DND-41 (cell line): ENCODE measurements at regions not wholly inside any gene's neighbourhood (a gene's known extent, or its start where the extent isn't known, plus 50 kb on each side); places are given as distances from the start of the nearest gene placed in this dataset.
A peak's percentile ranks its signal among the peaks of the same experiment; 100 is the strongest.

ENCODE experiments used
- ATAC-seq: fragments of 200-7000 bp; cut with Tn5 transposase; 3 replicates; pipeline ENCODE4 v1.9.1; 2021; ENCODE audit warnings: low read depth; ENCODE audit not compliant: insufficient read depth
- DNase-seq: peaks from one replicate; pipeline ENCODE4 v3.0.0-alpha.2; 2020
- H2AFZ ChIP-seq: 2 replicates; pipeline ENCODE4 v1.6.0; 2012; ENCODE audit warnings: low read depth, low read length
- H3K27ac ChIP-seq: 2 replicates; pipeline ENCODE4 v1.5.1; 2012; ENCODE audit warnings: low read length, inconsistent platforms
- H3K27me3 ChIP-seq: fragments of 200-600 bp; sonication (generic); 2 replicates; pipeline ENCODE4 v1.6.0; 2012; ENCODE audit warnings: low read length, mild to moderate bottlenecking, inconsistent platforms; ENCODE audit not compliant: insufficient read depth, poor library complexity
- H3K36me3 ChIP-seq: 2 replicates; pipeline ENCODE4 v1.5.1; 2012; ENCODE audit warnings: low read length, inconsistent platforms; ENCODE audit not compliant: insufficient read depth
- H3K4me1 ChIP-seq: 2 replicates; pipeline ENCODE4 v1.5.1; 2012; ENCODE audit warnings: mild to moderate bottlenecking, low read length; ENCODE audit not compliant: insufficient read depth
- H3K4me2 ChIP-seq: 2 replicates; pipeline ENCODE4 v1.6.0; 2012; ENCODE audit warnings: mild to moderate bottlenecking, moderate library complexity, low read length, inconsistent platforms; ENCODE audit not compliant: insufficient read depth
- H3K4me3 ChIP-seq, 2 experiments: fragments of 200-600 bp in 1 of 2; shearing (Covaris generic) in 1 of 2; 2 replicates each; pipeline ENCODE4 v1.5.1; 2012 to 2016; ENCODE audit warnings: inconsistent platforms in 2 of 2, low read length in 2 of 2, mild to moderate bottlenecking in 2 of 2, low read depth in 1 of 2, moderate library complexity in 1 of 2
- H3K79me2 ChIP-seq: 2 replicates; pipeline ENCODE4 v1.6.0; 2012; ENCODE audit warnings: low read length, inconsistent platforms; ENCODE audit not compliant: insufficient read depth
- H3K9ac ChIP-seq: 2 replicates; pipeline ENCODE4 v1.6.0; 2012; ENCODE audit warnings: low read depth, mild to moderate bottlenecking, inconsistent platforms, low read length, moderate library complexity
- H3K9me3 ChIP-seq: 2 replicates; pipeline ENCODE4 v1.5.1; 2012; ENCODE audit warnings: low read length, moderate library complexity, mild to moderate bottlenecking, inconsistent platforms; ENCODE audit not compliant: insufficient read depth, severe bottlenecking
- H4K20me1 ChIP-seq: 2 replicates; pipeline ENCODE4 v1.6.0; 2012; ENCODE audit warnings: low read length; ENCODE audit not compliant: insufficient read depth
- EZH2 ChIP-seq: IDR thresholded peaks from 3 replicates; pipeline ENCODE4 v1.6.1; 2012; ENCODE audit warnings: borderline replicate concordance, low read depth, mild to moderate bottlenecking, moderate library complexity, low read length, inconsistent platforms; ENCODE audit not compliant: severe bottlenecking
- TF ChIP-seq, protein P1 (sequence below): IDR thresholded peaks from 2 replicates; pipeline ENCODE4 v1.5.1; 2012; ENCODE audit warnings: borderline replicate concordance, low read length, moderate library complexity, mild to moderate bottlenecking; ENCODE audit not compliant: poor library complexity, severe bottlenecking; ENCODE audit errors: extremely low read depth

DNA sequence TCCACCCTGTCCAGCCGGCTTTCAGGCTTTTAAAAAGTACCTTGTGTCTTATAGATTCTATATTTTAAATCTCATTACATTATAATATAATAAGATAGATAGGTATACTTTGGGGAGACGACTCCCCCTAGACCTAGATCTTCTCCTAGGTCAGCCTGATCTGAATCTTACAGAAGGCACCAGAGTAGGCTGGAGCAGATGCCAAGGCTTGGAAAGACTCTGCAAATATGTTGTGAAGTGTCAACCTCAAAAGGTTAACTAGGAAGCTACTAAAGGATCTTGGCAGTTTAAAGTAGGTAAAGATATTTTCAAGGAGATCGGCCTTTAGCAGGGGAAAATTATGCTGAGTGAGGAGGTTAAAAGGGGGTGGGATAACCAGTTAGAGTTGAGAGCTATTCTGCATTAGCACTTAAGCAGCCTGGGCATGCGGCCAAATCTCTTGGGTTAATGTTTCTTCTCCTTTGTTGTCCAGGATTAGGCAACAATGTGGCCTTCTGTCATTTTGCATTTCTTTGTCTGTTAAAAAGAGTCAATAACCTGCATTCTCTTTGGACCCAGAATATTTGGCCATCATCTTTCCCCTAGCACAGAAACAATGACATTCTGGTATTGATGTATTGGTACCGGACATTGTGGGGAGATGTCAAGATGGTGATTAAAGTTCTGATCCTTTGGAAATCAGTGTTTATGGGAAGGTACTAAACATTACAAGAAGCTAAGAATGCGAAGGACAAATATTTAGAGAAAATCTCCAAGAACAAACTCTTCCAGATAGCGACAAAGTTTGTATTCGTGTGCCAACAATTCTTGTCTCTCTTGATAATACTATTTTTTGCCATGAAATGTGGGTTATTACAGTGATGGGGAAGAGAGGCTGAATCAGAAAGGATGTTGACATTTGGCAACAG, 51.2 kb upstream of the DHX40 start:
- ATAC-seq (no peak), DNase-seq (peak; percentile 6)
- TF ChIP-seq EZH2 = no peak
- TF ChIP-seq, protein P1, sequence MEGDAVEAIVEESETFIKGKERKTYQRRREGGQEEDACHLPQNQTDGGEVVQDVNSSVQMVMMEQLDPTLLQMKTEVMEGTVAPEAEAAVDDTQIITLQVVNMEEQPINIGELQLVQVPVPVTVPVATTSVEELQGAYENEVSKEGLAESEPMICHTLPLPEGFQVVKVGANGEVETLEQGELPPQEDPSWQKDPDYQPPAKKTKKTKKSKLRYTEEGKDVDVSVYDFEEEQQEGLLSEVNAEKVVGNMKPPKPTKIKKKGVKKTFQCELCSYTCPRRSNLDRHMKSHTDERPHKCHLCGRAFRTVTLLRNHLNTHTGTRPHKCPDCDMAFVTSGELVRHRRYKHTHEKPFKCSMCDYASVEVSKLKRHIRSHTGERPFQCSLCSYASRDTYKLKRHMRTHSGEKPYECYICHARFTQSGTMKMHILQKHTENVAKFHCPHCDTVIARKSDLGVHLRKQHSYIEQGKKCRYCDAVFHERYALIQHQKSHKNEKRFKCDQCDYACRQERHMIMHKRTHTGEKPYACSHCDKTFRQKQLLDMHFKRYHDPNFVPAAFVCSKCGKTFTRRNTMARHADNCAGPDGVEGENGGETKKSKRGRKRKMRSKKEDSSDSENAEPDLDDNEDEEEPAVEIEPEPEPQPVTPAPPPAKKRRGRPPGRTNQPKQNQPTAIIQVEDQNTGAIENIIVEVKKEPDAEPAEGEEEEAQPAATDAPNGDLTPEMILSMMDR = no peak
- Histone ChIP-seq H3K79me2 (no peaks in the 10 kb centered on the region), H3K4me1 (no peaks in the 10 kb centered on the region), H4K20me1 (no peaks in the 10 kb centered on the region), H3K27me3 (peaks cover 4% of the 10 kb centered on the region), H3K9me3 (no peaks in the 10 kb centered on the region), H3K4me3 (no peak overlapping the region), H3K4me2 (no peak overlapping the region), H3K9ac (no peak overlapping the region), H3K36me3 (no peaks in the 10 kb centered on the region), H3K27ac (no peak overlapping the region), H2AFZ (no peak overlapping the region)
